ENCODE measurements at regions not wholly inside any gene's neighbourhood (a gene's known extent, or its start where the extent isn't known, plus 50 kb on each side); places are given as distances from the start of the nearest gene placed in this dataset.

GRCh38 chr13:21796775-21797514 is 126.1 kb downstream of the FGF9 start:
- H3K4me3 ChIP-seq (ENCODE audit: low read depth, low read length), result no peak overlapping the region
- no peak for DNase-seq (ENCODE audit: low read depth)
- TF ChIP-seq CTCF (IDR thresholded peaks at IDR 0.05; ENCODE audit: low read depth, low read length) (no peak), MAX (IDR thresholded peaks at IDR 0.05; ENCODE audit: low read depth, low read length) (no peak), MYC (IDR thresholded peaks at IDR 0.05; ENCODE audit: low read depth, low read length) (no peak), POLR2A (IDR thresholded peaks at IDR 0.05; ENCODE audit: extremely low read depth, insufficient read length) (no peak)

- DNase-seq (ENCODE audit: low read depth), result no peak
- TF ChIP-seq MAX (IDR thresholded peaks at IDR 0.05; ENCODE audit: low read depth, low read length) (no peak), MYC (IDR thresholded peaks at IDR 0.05; ENCODE audit: low read depth, low read length) (no peak), CTCF (IDR thresholded peaks at IDR 0.05; ENCODE audit: low read depth, low read length) (no peak), POLR2A (IDR thresholded peaks at IDR 0.05; ENCODE audit: extremely low read depth, insufficient read length) (no peak)
- no peak overlapping the region for H3K4me3 ChIP-seq (ENCODE audit: low read depth, low read length)
These were observed 126.9 kb downstream of the FGF9 start for GRCh38 chr13:21797736-21798135.

GRCh38 chr13:21798181-21798580 is 127.3 kb downstream of the FGF9 start:
- H3K4me3 ChIP-seq (ENCODE audit: low read depth, low read length), result no peak overlapping the region
- DNase-seq (ENCODE audit: low read depth), result no peak
- TF ChIP-seq MAX (IDR thresholded peaks at IDR 0.05; ENCODE audit: low read depth, low read length) (no peak), MYC (IDR thresholded peaks at IDR 0.05; ENCODE audit: low read depth, low read length) (no peak)

- TF ChIP-seq CTCF (IDR thresholded peaks at IDR 0.05; ENCODE audit: low read depth, low read length) (no peak), POLR2A (IDR thresholded peaks at IDR 0.05; ENCODE audit: extremely low read depth, insufficient read length) (no peak), MAX (IDR thresholded peaks at IDR 0.05; ENCODE audit: low read depth, low read length) (no peak), MYC (IDR thresholded peaks at IDR 0.05; ENCODE audit: low read depth, low read length) (no peak)
- DNase-seq (ENCODE audit: low read depth), result no peak
These were observed 128.8 kb downstream of the FGF9 start for GRCh38 chr13:21799671-21800070.

GRCh38 chr13:21800837-21801616 is 130.2 kb downstream of the FGF9 start:
- DNase-seq (ENCODE audit: low read depth), result no peak
- H3K4me3 ChIP-seq (ENCODE audit: low read depth, low read length), result no peak overlapping the region
- TF ChIP-seq POLR2A (IDR thresholded peaks at IDR 0.05; ENCODE audit: extremely low read depth, insufficient read length) (no peak), CTCF (IDR thresholded peaks at IDR 0.05; ENCODE audit: low read depth, low read length) (no peak), MAX (IDR thresholded peaks at IDR 0.05; ENCODE audit: low read depth, low read length) (no peak), MYC (IDR thresholded peaks at IDR 0.05; ENCODE audit: low read depth, low read length) (no peak)

More at GRCh38 chr13:21799671-21800070, 128.8 kb downstream of the FGF9 start:
- no peak overlapping the region for H3K4me3 ChIP-seq (ENCODE audit: low read depth, low read length)

- TF ChIP-seq CTCF (IDR thresholded peaks at IDR 0.05; ENCODE audit: low read depth, low read length) (no peak), MYC (IDR thresholded peaks at IDR 0.05; ENCODE audit: low read depth, low read length) (no peak), MAX (IDR thresholded peaks at IDR 0.05; ENCODE audit: low read depth, low read length) (no peak), POLR2A (IDR thresholded peaks at IDR 0.05; ENCODE audit: extremely low read depth, insufficient read length) (no peak)
- H3K4me3 ChIP-seq (ENCODE audit: low read depth, low read length), result no peak overlapping the region
- DNase-seq (ENCODE audit: low read depth), result no peak
These were observed 134.9 kb downstream of the FGF9 start for GRCh38 chr13:21805733-21806132.
